ENCODE measurements at regions not wholly inside any gene's neighbourhood (a gene's known extent, or its start where the extent isn't known, plus 50 kb on each side); places are given as distances from the start of the nearest gene placed in this dataset.
A peak's percentile ranks its signal among the peaks of the same experiment; 100 is the strongest.
"Not testable (repeated sequence)": the region's sequence is repeated elsewhere in the genome, so short reads cannot be mapped to it uniquely, and the experiment has no call there.

DNA sequence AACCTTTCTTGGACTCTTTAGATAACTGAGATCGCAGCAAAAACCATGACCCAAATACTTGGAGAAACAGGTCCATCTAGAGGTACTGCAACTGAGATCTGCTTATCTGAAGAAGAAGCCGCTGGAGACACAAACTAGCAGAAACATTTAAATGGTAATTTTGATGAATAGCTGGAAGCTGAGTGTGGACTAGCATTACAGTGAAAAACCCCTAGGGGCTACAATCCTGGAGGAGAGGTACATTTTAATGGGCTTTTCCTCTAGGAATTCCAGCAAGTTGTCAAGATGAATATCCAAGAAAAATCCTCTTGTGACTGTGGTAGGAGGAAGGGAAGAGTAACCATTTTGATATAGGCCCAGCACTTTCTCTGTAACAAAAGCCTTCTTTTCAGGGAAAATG, 592.5 kb upstream of the GRIA3 start:
- no peak overlapping the region for H3K4me3 ChIP-seq
- DNase-seq, result no peak
- no peaks in the 10 kb centered on the region; the same call in 1 of the 2 replicates for H3K4me1 ChIP-seq
- H3K27me3 ChIP-seq, result no peaks in the 10 kb centered on the region
- H3K9me3 ChIP-seq (replicated peaks), result peaks cover 3% of the 10 kb centered on the region; the same call in 1 of the 2 replicates
- no peak overlapping the region for H3K27ac ChIP-seq
- H3K36me3 ChIP-seq, result no peaks in the 10 kb centered on the region

GRCh38 chrX:122596998-122597397, 587.1 kb upstream of the GRIA3 start:
- H3K9me3 ChIP-seq (replicated peaks), result peaks cover 3% of the 10 kb centered on the region; the same call in 1 of the 2 replicates
- H3K36me3 ChIP-seq, result no peaks in the 10 kb centered on the region
- H3K4me3 ChIP-seq, result no peak overlapping the region
- H3K27ac ChIP-seq, result no peak overlapping the region
- H3K27me3 ChIP-seq, result no peaks in the 10 kb centered on the region
- H3K4me1 ChIP-seq, result no peaks in the 10 kb centered on the region
- no peak for DNase-seq

DNA sequence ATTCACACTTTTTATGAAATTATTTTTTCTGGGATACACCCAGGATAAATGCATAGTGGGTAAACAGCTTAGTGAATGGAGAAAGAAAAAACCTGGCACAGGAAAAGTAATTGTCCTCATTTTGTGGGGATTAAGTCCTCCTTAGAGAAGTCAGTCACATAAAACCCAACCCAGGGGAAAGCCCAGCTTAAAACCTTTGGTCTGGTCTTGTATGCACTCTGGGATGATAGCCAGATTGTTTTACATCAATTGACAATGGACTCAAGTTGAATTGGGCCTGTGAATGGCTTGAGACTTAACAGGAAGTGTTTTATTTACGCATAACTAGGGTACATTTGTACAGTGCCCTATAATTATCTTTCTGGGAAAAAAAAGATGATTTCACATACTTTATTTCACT, 561.3 kb upstream of the GRIA3 start:
- Histone ChIP-seq H3K4me1 (peaks cover 8% of the 10 kb centered on the region; the same call in 1 of the 2 replicates), H3K4me3 (no peak overlapping the region), H3K36me3 (no peaks in the 10 kb centered on the region), H3K9me3 (replicated peaks) (no peaks in the 10 kb centered on the region), H3K27me3 (no peaks in the 10 kb centered on the region), H3K27ac (no peak overlapping the region)
- DNase-seq, result peak in 1 of 2 experiments; percentile 23

DNA sequence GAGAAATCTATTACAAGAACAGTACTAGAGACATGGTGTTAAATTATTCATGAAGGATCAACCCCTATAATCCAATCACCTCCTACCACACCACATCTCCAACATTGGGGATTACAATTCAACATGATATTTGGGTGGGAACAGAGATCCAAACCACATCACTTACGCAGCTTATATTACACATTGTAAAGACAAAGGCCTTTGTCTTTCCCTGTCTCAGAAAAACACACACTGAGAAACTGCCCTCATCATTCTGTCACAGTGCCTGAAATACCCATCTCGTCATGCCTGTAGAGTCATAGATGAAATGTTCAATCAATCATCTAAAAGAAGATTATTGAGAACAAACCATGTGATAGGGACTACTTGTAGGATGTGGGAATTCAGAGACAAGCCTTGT, 558.8 kb upstream of the GRIA3 start:
- Histone ChIP-seq H3K4me3 (no peak overlapping the region), H3K27me3 (no peaks in the 10 kb centered on the region), H3K4me1 (peaks cover 17% of the 10 kb centered on the region; the same call in 1 of the 2 replicates), H3K36me3 (no peaks in the 10 kb centered on the region), H3K9me3 (replicated peaks) (no peaks in the 10 kb centered on the region), H3K27ac (no peak overlapping the region)
- peak in 1 of 2 experiments; percentile 60 for DNase-seq

- no peaks in the 10 kb centered on the region for H3K36me3 ChIP-seq
- peaks cover 17% of the 10 kb centered on the region; the same call in 1 of the 2 replicates for H3K4me1 ChIP-seq
- H3K4me3 ChIP-seq, result no peak overlapping the region
- no peak for DNase-seq
- H3K27me3 ChIP-seq, result no peaks in the 10 kb centered on the region
- H3K27ac ChIP-seq, result no peak overlapping the region
- no peaks in the 10 kb centered on the region for H3K9me3 ChIP-seq (replicated peaks)
Measured at GRCh38 chrX:122625821-122626220, 558.3 kb upstream of the GRIA3 start.

DNA sequence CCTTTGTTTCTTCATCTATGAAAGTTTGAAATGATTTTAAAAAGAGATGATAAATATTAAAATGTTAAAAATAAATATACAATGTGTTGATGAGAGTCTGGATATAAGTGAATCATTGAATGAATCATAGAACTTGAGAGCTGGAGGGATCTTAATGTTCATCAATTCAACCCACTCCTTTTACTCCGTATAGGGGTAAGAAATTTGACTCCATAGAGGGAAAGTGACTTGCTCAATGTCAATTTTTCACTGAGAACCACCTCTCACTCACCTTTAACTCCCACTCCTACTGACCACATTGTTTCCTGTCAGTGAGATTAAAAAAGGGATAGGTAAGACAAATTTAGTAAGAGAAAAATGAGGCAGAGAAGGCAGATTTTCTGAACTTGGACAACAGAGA, 557.2 kb upstream of the GRIA3 start:
- Histone ChIP-seq H3K4me1 (peaks cover 17% of the 10 kb centered on the region; the same call in 1 of the 2 replicates), H3K36me3 (no peaks in the 10 kb centered on the region), H3K4me3 (no peak overlapping the region), H3K27ac (no peak overlapping the region), H3K27me3 (no peaks in the 10 kb centered on the region), H3K9me3 (replicated peaks) (no peaks in the 10 kb centered on the region)
- no peak for DNase-seq

DNA sequence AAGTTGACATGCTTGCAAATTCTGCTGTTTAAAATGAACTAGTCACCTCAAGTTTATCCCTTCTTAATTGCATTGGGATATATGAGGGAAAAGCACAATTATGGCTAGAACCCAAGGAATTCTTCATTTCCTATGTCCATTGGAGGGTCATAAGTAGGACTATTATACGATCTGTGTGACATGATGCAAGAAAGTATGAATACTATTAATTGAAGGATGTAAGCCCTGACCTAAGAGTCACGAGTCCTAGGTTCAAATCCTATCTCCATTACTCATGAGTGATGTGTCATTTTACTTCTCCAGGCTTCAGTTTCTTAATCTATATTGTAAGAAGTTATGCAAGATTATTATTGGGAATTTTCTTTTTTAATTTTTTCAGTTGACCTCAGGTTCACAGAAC, 542.9 kb upstream of the GRIA3 start:
- no peaks in the 10 kb centered on the region for H3K9me3 ChIP-seq (replicated peaks)
- no peak for DNase-seq
- H3K4me3 ChIP-seq, result no peak overlapping the region
- H3K4me1 ChIP-seq, result no peaks in the 10 kb centered on the region
- no peaks in the 10 kb centered on the region for H3K27me3 ChIP-seq
- no peak overlapping the region for H3K27ac ChIP-seq
- H3K36me3 ChIP-seq, result no peaks in the 10 kb centered on the region

DNA sequence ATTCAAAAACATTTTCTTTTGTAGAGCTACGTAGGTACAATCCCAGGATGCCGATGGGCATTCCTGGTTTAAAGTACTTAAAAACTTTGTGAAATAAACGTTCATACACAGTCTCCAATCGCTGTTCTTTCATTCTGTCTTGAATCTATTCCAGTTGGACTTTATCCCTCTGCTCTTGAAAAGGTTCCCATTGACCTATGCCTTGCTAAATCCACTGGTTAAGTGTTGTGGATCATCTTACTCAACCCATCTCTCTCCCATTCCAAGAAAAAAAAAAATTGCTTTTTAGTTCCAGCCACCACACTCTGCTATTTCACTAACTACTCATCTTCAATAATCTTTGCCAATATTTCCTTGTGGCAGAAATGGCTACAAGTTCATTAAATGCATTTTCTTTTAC, 542.3 kb upstream of the GRIA3 start:
- H3K36me3 ChIP-seq, result no peaks in the 10 kb centered on the region

GRCh38 chrX:122655256-122655655, 528.8 kb upstream of the GRIA3 start:
- H3K4me1 ChIP-seq; H3K9me3 ChIP-seq (replicated peaks); DNase-seq; H3K27me3 ChIP-seq; H3K27ac ChIP-seq; H3K36me3 ChIP-seq; H3K4me3 ChIP-seq: not testable (repeated sequence)

More for the DNA sequence above, 542.3 kb upstream of the GRIA3 start:
- Histone ChIP-seq H3K9me3 (replicated peaks) (no peaks in the 10 kb centered on the region), H3K27me3 (no peaks in the 10 kb centered on the region), H3K27ac (no peak overlapping the region), H3K4me3 (no peak overlapping the region), H3K4me1 (no peaks in the 10 kb centered on the region)
- DNase-seq, result no peak

DNA sequence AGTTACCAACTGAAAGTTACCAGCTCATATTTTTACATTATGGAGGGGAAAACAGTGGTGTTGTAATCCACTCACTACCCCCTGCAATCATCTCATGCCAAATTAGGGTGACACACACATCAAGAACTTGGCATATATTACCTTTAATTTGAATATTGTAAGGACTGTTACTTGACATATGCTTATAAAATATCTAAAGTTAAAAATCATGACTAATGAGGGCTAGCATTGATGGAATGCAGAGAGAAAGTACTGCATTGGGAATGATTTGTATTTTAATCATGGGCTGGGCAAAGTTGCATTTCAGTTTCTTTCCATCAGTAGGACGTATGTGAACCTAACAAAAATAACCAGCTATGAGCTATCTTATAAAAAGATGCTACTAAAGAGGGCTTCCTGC, 517.5 kb upstream of the GRIA3 start:
- H3K27ac ChIP-seq, result no peak overlapping the region
- H3K36me3 ChIP-seq, result no peaks in the 10 kb centered on the region
- H3K4me1 ChIP-seq, result no peaks in the 10 kb centered on the region
- no peaks in the 10 kb centered on the region for H3K9me3 ChIP-seq (replicated peaks)
- no peak for DNase-seq
- no peaks in the 10 kb centered on the region for H3K27me3 ChIP-seq
- H3K4me3 ChIP-seq, result no peak overlapping the region

GRCh38 chrX:122667667-122668066, 516.4 kb upstream of the GRIA3 start:
- Histone ChIP-seq H3K27me3 (no peaks in the 10 kb centered on the region), H3K36me3 (no peaks in the 10 kb centered on the region), H3K4me1 (no peaks in the 10 kb centered on the region), H3K9me3 (replicated peaks) (no peaks in the 10 kb centered on the region), H3K27ac (no peak overlapping the region), H3K4me3 (no peak overlapping the region)
- DNase-seq, result no peak

DNA sequence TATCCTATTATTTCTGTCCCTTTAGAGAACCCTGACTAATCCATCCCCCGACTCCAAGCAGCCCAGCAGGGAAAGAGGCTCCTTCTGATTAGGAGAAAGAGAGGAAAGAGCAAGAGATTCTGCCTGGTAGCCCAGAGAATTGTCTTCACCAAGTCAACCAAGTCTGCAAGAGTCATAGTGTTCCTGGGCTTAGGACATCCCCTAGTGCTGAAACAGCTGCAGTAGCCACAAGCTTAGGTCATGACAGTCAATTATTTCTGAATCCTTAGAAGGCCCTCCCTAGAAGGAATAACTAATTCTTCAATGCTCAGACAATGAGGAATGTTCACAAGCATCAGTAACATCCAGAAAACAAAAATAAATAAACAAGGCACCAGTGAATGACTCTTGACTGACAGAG, 480.3 kb upstream of the GRIA3 start:
- H3K36me3 ChIP-seq, result no peaks in the 10 kb centered on the region
- H3K4me3 ChIP-seq, result no peak overlapping the region
- H3K27me3 ChIP-seq, result no peaks in the 10 kb centered on the region
- no peaks in the 10 kb centered on the region for H3K4me1 ChIP-seq
- DNase-seq, result peak; percentile 21 to 42
- no peak overlapping the region for H3K27ac ChIP-seq
- no peaks in the 10 kb centered on the region for H3K9me3 ChIP-seq (replicated peaks)

DNA sequence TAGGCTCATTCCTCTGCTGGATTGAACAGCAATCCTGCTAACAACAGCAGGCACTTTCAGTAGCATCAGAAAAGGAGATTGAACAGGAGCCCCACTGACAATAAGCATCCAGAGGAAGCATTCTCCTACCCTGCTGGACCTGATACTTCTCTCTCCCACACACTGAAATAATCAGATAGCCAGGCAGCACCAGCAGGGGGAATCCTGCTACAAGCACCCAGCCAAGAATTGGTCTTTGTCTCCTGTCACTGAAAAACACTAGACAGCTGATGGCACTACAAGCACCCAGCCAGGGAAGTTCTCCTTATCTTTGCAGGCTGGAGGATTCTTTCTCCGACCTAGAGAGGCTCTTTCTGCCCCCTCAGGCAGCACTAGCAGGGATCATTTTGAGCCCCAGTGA, 444.3 kb upstream of the GRIA3 start:
- Histone ChIP-seq H3K4me1 (no peaks in the 10 kb centered on the region), H3K36me3 (no peaks in the 10 kb centered on the region), H3K9me3 (replicated peaks) (no peaks in the 10 kb centered on the region), H3K27ac (no peak overlapping the region), H3K4me3 (no peak overlapping the region), H3K27me3 (no peaks in the 10 kb centered on the region)
- peak in 1 of 2 experiments; percentile 17 for DNase-seq

DNA sequence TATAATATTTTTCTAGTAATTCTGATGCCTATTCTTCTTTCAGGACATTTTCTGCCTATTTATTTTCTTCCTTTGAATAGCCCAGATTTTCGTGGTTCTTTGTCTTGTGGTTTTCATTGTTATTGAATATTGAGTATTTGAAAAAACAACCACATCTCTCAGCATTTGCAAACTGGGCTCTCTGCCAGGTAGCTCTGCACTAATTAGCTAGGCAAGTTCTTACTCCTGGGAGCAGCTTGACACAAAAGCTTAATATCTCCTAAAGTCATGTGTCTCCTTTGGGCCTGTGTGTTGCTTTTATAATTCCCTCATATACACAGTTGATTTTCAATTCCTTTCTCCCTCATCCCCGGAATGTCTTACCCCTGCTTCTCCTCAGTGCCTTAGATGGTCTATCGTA, 413.5 kb upstream of the GRIA3 start:
- H3K36me3 ChIP-seq, result no peaks in the 10 kb centered on the region
- DNase-seq, result peak; percentile 6 to 38
- H3K27me3 ChIP-seq, result no peaks in the 10 kb centered on the region
- H3K4me3 ChIP-seq, result no peak overlapping the region
- no peaks in the 10 kb centered on the region for H3K4me1 ChIP-seq
- H3K27ac ChIP-seq, result no peak overlapping the region
- 0 out of 2 replicates have a peak, but pooled peaks cover 4% of the 10 kb centered on the region for H3K9me3 ChIP-seq (replicated peaks)

DNA sequence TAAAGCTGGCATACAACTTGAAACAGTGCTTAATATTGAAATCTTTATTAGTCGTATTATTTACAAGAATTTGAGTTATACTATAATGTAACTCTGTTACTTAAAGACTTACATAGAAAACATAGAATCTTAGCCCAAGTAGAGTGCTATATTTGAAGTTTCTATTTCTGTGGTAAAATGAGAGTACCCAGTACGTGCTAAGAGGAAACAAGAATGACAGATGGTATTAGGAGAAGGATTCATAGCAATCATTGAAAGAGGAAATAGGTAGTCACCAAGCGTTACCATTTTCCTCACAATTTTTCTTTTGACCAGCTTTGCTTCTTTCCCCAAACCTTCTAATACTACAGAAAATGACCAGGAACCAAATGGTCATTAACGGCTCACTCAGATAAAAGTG, 412.1 kb upstream of the GRIA3 start:
- Histone ChIP-seq H3K27ac (no peak overlapping the region), H3K4me1 (no peaks in the 10 kb centered on the region), H3K27me3 (no peaks in the 10 kb centered on the region), H3K36me3 (no peaks in the 10 kb centered on the region), H3K4me3 (no peak overlapping the region), H3K9me3 (replicated peaks) (no peaks in the 10 kb centered on the region; the same call in 1 of the 2 replicates)
- no peak for DNase-seq

- Histone ChIP-seq H3K4me1 (no peaks in the 10 kb centered on the region), H3K4me3 (no peak overlapping the region), H3K36me3 (no peaks in the 10 kb centered on the region), H3K9me3 (replicated peaks) (no peaks in the 10 kb centered on the region; the same call in 1 of the 2 replicates), H3K27me3 (no peaks in the 10 kb centered on the region), H3K27ac (no peak overlapping the region)
- peak in 1 of 2 experiments; percentile 25 for DNase-seq
Measured at GRCh38 chrX:122777766-122778165, 406.3 kb upstream of the GRIA3 start.
